GM21367 (cell line): ENCODE measurements at regions not wholly inside any gene's neighbourhood (a gene's known extent, or its start where the extent isn't known, plus 50 kb on each side); places are given as distances from the start of the nearest gene placed in this dataset.
"Not testable (repeated sequence)": the region's sequence is repeated elsewhere in the genome, so short reads cannot be mapped to it uniquely, and the experiment has no call there.

Experiments used
- ATAC-seq: cut with Tn5 transposase; IDR thresholded peaks from one replicate; pipeline ENCODE4 v1.9.1; 2021; ENCODE audit not compliant: unreplicated experiment

DNA sequence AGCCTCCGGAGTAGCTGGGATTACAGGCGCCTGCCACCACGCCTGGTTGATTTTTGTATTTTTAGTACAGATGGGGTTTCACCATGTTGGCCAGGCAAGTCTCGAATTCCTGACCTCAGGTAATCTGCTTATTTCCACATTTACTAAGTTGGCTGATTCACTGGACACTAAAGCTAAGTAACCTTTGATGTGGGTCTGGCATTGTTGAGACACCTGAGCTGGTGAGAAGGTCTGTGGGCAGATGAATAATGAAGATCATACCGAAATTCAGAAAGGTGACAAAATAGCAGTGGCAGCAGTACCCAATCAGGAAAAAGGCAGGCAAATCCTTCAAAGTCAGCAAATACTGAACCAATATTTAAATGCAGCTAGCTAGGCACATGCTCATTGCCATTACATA lies 210.6 kb upstream of the ZNF608 start:
- ATAC-seq = no peak

DNA sequence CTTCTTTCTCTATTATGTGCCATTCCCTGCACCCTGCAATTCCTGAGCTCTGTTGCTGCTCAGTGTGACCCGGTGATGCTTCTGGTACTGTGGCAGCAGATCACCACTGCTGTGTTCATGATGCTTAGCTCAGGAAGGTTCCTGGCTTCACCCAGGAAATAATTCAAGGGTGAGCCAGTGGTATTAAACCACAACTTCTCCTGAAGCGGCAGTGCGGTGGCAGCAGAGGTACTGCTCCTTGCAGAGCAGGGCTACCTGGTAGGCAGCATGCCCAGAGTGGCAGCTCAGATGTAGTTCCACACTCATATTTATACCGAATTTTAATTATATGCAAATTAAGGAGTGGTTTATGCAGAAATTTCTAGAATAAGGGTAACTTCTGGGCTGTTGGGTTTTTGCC lies 213.8 kb upstream of the ZNF608 start:
- ATAC-seq = no peak

DNA sequence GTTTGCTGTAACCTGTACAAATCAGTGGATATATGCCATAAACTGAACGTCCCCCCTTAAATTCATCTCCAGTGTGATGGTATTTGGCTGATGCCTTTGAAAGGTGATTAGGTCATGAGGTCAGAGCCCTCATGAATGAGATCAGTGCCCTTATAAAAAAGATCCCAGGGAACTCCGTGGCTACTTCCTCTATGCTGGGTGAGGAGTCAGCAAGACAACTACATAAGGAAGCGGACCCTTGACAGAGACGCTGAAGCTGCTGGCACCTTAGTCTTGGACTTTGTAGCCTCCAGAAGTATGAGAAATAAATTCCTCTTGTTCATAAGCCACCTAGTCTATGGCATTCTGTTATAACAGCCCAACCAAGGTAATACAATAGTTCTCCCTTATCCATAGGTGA lies 215.1 kb upstream of the ZNF608 start:
- no peak for ATAC-seq

DNA sequence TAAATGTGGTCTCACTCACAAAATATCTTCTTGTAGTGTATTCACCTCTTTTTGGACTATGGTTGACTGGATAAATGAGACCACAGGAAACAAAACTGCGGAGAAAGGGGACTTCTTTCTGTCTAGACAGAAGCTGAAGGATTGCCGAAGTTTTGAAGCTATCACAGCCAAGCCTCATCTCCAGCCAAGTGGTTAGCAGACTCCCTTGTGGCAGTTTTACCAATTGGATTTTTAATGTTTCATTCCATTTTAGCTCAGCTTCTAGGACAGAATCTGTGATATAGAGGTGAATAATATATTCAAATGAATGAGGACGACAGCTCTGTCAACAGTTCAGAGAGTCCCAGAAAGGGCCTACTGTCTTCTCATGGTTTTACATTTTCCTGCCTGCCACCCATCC lies 215.7 kb upstream of the ZNF608 start:
- ATAC-seq = no peak

DNA sequence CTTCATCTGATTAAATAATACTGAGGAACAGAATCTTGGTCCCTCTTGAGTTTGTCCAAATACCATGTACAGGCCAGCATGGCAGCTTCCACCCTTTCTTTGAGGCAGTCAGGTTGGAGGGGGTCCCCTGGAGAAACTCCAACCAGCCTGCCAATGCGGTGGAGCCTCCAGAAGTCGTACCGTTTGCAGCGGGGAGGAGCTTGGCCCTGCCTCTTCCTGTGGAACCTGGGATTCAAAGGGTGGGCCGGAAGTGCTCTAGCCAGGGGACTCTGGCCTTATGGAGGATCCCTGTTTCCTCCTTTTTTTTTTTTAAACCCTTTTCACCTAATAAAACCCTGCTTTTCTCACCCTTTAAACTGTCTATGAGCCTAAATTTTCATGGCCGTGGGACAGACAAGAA lies 216.3 kb upstream of the ZNF608 start:
- ATAC-seq = no peak

DNA sequence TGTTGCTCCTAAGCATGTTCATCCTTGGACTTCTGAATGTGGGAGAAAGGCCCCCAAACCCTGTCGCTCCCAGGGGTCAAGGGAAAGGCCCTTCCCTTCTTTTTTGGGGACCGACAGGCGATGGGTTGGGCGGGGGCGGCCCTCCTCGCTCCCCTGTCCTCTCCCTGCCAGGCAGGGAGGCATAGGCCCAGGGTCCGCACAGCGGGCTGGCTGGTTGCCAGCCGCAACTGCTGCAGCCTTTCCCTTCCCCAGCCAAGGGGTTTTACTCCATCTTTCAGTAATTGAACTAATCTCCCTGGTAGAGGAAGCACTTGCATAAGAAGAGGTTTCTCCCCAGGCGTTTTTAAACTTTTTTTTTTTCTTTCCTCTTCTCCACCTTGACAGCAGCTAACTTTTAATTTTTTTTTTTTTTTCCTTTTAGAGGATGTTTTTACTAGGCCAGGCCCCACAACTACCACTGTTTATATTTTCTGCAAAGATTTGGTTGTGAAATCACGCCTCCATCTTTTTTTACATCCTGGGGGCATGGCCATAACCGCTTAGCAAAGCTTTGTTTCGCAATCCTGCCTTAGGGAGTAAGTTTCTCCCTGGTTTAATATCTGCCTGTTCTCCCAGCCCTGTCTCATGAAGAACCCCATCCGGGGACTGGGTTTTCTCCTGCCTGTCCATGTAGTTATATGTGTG lies 216.9 kb upstream of the ZNF608 start:
- no peak for ATAC-seq

DNA sequence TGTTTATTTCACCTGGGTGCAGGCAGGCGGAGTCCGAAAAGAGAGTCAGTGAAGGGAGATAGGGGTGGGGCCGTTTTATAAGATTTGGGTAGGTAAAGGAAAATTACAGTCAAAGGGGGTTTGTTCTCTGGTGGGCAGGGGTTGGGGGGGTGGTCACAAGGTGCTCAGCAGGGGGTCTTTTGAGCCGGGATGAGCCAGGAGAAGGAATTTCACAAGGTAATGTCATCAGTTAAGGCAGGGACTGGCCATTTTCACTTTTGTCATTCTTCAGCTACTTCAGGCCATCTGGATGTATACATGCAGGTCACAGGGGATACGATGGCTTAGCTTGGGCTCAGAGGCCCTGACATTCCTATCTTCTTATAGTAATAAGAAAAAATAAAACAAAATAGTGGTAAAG lies 220.3 kb upstream of the ZNF608 start:
- not testable (repeated sequence) for ATAC-seq

DNA sequence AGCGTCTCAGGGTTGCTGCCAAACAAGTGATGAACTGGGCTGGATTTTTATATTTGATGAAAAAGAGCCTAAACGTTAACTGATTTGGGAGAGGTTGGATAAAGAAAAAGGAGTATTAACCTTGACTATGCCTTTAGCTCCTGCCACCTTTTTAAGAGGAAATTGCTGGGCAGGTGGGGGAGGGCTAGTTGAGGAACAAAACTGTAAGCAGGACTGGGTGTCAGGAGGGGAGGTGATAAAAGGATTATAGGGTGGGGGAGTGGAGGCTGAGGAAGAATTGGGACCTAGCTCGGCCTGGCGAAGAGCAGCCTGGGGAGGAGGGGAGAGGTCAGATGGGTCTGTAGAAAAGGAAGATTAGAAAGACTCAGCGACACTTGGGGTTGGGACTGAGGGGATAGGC lies 223.9 kb upstream of the ZNF608 start:
- not testable (repeated sequence) for ATAC-seq

DNA sequence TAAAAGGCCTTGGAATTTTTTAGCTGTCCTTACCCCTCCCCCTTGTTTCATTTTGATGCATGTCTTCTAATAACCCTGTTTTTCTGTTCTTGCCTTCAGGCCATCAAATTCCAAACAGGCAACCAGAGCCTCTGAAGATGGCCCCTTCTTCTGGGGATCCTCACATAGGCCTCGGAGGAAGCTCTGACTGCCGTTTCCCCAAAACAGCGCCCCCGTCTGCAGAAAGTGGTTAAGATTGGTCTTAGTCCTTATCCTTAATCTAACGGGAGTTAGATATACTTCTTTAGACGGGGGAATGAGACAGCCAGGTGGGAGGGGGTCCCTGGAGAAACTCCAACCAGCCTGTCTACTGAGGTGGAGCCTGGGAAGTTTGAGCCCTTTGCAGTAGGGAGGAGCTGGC lies 226.3 kb upstream of the ZNF608 start:
- ATAC-seq = no peak

DNA sequence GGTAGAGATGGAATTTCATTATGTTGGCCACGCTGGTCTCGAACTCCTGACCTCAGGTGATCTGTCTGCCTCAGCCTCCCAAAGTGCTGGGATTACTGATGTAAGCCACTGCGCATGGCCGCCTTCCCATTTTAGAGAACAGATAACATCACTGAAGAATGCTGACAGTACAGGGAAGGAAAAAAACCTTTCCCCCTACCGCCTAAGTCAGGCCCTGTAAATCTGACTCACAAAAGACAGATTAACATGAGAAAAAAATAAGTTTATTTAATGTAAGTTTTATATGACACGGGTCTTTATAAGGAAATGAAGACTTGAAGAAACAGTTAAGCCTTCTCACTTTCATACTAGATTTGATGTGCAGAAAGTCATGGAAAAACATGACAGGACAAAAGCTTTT lies 227.2 kb upstream of the ZNF608 start:
- no peak for ATAC-seq

DNA sequence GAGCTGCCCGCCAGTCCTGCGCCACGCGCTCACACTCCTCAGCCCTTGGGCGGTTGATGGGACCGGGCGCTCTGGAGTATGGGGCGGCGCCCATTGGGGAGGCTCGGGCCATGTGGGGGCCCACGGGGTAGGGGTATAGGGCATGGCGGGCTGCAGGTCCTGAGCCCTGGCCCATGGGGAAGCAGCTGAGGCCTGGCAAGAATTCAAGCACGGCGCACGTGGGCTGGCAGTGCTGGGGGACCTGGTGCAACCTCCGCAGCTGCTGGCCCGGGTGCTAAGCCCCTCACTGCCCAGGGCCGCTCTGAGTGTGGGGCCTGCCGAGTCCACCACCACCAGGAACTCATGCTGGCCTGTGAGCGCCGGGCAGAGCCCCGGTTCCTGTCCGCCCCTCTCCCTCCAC lies 229.6 kb upstream of the ZNF608 start:
- no peak for ATAC-seq

DNA sequence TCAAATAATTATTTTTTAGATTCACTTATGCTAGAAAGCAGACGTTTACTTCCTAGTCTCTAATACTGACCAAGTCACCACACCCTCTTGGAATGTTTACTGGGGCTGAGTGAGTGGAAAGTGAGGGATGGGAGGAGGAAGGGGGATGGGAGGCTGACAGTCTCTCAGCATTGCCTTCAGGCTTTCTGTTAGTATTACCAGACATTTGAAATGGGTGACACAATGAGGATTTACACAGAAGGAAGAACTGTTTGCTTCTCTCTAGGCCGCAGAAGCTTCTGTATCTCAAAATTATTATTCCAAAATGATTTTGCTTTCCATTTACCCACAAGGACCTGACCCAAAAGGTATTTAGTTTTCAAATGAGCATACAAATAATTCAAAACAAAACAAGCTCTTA lies 232.8 kb upstream of the ZNF608 start:
- no peak for ATAC-seq

DNA sequence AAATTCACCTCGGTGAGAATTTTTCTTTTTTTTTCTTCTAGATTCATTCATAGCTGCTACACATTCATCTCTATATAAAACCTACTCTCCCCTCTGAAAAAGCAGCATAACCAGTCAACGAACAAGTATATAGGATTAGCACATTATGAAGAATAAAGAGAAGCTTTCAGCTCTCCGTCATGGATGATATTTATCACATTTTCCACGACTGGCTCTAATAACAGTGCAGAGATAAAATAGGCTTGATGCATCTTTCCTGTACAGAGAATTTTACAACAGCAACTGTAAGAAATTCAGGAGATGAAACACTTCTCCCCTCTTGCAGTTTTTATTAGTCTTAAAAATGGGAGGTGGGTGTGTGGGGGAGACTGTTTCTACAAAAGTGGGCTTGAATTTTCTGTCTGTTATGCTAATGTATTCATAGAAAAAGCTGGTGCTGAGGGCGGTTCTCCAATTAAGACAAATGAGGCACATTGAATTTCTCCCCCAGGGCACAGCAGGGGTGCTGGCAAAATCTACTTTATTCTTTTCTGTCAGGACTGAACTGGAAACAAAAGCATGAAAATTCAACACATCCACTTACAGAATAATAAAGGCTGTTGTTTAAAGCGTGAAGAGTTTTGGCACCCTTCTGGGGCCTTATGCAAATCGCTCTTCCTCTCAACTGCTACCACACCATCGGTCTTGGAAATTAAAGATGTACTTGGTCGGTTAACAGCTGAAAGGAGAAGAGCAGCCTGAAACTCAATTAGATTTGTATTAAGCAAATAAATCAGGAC lies 233.9 kb upstream of the ZNF608 start:
- peak; percentile 97 for ATAC-seq

DNA sequence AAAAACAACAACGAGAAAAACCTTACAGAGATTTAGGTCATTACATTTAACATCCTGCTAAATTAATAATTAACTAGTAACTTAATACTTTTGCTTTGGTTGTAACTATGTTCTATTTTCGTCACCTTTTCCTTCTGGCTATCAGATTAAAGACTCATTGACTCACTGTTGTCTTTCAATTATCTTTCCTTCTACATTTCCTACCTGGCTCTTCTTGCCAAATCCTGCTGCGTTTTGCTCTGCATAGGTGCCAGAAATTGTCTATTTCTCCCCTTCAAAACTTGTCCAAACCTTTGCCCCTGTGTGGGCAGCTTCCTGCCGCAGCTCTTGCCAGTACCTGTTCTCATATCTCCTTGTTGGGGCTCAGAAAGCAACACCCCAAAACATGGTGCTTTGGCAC lies 235.5 kb upstream of the ZNF608 start:
- ATAC-seq = no peak

DNA sequence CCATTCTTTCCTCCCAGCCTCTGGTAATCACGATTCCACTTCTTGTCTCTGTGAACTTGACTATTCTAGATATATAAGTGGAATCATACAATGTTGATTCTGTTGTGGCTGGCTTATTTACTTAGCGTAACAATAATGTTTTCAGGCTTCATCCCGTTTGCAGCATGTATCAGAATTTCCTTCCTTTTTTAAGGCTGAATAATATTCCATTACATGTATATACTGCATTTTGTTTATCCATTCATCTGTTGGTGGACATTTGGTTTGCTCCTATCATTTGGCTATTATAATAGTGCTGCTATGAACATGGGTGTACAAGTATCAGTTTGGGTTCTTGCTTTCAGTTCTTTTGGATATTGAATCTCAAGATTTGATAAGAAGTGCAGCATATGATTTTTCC lies 239.7 kb upstream of the ZNF608 start:
- no peak for ATAC-seq

DNA sequence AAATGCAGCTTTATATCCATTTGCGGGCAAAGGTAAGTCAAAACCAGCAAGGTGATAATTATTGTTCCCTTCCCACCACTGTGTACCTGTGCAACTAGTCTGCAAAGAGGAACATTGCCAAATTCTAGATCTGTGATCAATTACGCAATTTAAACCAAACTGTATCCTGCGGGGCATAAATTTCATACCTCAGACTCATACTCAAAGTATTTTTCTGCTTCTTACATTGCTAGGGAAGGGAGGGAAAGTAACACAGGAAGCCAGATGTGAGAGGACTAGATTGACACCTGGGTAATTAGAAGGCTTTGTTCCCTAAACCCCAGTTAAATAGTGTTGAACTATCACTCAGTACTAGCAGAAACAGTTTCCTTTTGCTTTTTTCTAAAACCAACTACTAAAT lies 240.2 kb upstream of the ZNF608 start:
- ATAC-seq = no peak

DNA sequence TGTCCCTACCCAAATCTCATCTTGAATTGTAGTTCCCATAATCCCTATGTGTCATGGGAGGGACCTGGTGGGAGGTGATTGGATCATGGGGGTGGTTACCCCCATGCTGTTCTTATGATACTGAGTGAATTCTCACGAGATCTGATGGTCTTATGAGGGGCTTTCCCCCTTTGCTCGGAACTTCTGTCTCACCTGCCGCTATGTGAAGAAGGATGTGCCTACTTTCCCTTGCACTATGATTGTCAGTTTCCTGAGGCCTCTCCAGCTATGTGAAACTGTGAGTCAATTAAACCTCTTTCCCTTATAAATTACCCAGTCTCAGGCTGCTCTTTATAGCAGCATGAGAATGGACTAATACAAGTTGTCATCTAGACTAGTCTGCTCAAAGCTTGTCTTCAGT lies 241.3 kb upstream of the ZNF608 start:
- not testable (repeated sequence) for ATAC-seq

DNA sequence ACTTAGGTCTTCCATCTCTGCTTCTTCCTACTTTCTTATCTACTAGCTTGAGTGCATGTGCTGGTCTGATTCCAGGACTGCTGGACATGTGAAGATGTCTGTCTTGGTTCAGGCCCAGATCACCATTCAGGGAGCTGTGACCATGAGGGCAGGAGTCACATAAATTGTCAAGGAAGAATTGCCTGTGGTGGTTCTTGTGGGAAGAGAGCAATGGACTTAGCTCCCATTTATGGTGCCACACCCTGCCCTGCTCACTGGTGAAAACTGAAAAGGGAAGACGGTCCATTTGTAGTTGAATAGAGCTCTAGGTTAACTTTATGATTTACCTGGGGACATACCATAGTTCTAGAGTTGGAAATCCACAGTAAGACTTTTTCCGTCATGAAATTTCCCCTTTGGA lies 244.3 kb upstream of the ZNF608 start:
- ATAC-seq = no peak

DNA sequence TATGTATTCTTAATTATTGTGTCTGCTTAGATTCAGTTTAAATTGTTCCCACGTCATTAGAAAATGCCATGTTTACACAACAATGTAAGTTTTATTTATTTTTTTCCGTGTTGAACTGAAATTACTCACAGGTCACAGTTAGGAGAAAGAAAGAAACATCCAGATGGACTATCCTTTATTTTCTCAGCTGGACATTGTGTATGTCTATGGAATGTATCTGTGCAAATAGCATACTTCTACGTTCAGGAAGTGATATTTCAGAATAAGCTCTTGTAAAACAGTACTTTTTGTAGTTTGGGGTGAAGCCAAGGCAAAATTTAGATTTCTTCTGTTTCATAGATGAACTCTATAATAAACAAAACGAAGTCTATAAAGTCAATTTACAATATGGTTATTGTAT lies 249.0 kb upstream of the ZNF608 start:
- ATAC-seq = no peak

DNA sequence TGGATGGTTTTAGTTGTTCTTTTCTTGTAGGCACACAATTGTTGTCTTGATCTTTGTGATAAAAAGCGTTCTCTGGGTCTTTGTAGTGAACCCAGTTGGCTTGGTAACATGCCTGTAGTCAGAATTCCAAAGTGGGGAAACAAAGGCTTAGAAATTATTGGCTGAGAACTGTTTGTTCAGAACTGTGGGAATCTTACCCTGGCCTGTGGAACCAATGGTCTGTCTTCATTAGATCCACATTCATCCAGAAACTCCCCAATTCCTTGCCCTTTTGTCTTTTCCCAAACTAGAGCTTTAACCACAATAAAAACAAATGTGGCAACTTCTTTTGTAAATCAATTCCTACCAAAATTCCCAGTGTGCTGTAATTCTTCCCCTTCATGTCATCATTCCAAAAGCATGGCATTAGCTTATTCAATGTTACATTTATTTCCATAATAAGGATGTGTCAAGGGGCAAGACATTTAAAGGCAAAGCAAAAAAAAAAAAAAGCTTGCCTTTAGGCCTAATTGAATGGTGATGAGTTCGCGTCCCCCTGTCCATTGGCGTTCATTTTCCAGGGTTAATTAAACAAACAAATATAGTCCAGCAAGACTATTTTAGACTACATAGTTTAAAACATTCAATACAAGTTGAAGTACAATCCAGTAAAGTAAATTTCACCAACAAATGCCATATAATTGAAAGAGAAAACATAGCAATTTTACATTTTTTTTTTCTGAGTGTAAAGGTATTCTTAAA lies 249.8 kb upstream of the ZNF608 start:
- ATAC-seq = no peak

DNA sequence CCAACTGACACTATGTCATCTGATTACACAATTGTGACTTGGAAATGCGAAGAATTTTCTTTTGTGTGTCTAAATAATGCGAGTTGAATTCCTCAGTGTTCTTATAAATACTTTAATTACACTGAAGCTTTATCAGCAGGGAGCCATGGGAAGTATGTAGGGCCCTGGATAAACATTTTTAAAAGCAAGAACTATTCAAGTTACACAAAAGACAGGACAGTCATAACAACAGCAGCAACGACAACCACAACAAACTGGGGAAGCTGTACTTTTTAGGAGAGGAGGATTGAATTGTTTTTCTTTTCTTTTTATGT lies 250.3 kb upstream of the ZNF608 start:
- no peak for ATAC-seq

DNA sequence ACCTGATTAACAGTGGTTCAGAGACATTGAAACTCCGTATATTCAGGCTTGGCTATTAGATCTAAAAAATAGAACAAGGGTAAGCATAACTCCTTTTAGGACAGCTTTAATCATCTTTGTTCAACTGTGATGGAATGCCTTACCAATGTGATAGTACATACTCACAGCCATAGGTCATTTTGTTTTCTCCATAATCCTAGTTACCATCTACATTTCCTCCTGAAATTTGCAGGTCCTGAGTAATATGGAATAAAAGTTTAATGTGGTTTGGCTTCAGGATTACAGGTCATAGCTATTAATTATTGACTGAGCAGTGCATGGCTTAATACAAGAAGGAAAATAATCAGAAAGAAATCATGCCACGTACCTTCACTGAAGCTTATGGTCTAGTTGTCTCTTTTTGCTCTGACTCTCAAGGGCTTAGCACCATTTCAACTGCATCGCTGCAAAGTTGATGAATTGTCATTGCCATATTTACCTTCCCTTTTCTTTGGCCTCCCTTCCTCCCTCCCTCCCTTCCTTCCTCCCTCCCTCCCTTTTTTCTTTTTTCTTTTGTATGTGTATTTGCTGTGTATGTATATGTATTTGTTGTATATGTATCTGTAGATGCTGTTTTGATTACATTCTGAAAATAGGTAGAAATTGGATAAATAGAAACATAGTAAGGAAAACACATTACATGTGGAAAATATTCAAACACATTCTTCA lies 250.9 kb upstream of the ZNF608 start:
- ATAC-seq = no peak
